A549 (cell line): ENCODE measurements at regions not wholly inside any gene's neighbourhood (a gene's known extent, or its start where the extent isn't known, plus 50 kb on each side); places are given as distances from the start of the nearest gene placed in this dataset.

Source experiments
- ATAC-seq, 2 experiments: fragments of 200-7000 bp in 1 of 2; fragments of >200 bp in 1 of 2; cut with Nextera tagmentation in 1 of 2; cut with Tn5 transposase in 1 of 2; 3 replicates each; pipeline versions ENCODE4 v1.8.0 to v1.9.1; 2018 to 2020; ENCODE audit warnings: mild to moderate bottlenecking in 1 of 2, moderate library complexity in 1 of 2
- CTCF ChIA-PET: fragments of 300-600 bp; sonication (Branson Sonifier 250); formaldehyde crosslinking; extraction: SDS; loops from one replicate; lab custom pipeline; 2021; ENCODE audit warnings: antibody characterized with exemption, inconsistent platforms; lab: Yijun Ruan, JAX
- POLR2A ChIA-PET: fragments of 350-600 bp; formaldehyde crosslinking; extraction: SDS; loops from one replicate; lab custom pipeline; 2021; ENCODE audit warnings: antibody characterized with exemption, inconsistent platforms; lab: Yijun Ruan, JAX
- DNase-seq, 2 experiments: peaks; one replicate each; pipeline versions ENCODE4 v3.0.0 to v3.0.0-alpha.2; 2011 to 2016; ENCODE audit warnings: low read depth in 1 of 2, low spot score in 1 of 2
- FAIRE-seq: peaks from 2 replicates; lab custom pipeline; 2011; peaks lifted over from hg19 to GRCh38; lab: Jason Lieb, UNC
- H3K27ac ChIP-seq, 2 experiments: fragments of >200 bp; sonication (Bioruptor Twin); formaldehyde crosslinking; 3 replicates each; pipeline ENCODE4 v1.5.1; 2016 to 2017
- H3K4me1 ChIP-seq: fragments of >200 bp; sonication (Bioruptor Twin); formaldehyde crosslinking; 3 replicates; pipeline ENCODE4 v1.6.1; 2016
- H3K4me2 ChIP-seq: fragments of >200 bp; sonication (Bioruptor Twin); formaldehyde crosslinking; 3 replicates; pipeline ENCODE4 v1.6.1; 2016
- H3K4me3 ChIP-seq: fragments of >200 bp; sonication (Bioruptor Twin); formaldehyde crosslinking; 3 replicates; pipeline ENCODE4 v1.5.1; 2016
- H3K9me3 ChIP-seq: fragments of >200 bp; sonication (Bioruptor Twin); formaldehyde crosslinking; 3 replicates; pipeline ENCODE4 v1.6.1; 2016
- CBX2 ChIP-seq: fragments of 200-600 bp; sonication (generic); IDR thresholded peaks from 2 replicates; pipeline ENCODE4 v1.6.1; 2016; ENCODE audit warnings: low read depth, mild to moderate bottlenecking, borderline replicate concordance
- CEBPB ChIP-seq, 2 experiments: fragments of >200 bp in 1 of 2; sonication (Bioruptor Twin) in 1 of 2; formaldehyde crosslinking in 1 of 2; IDR thresholded peaks; 2 replicates each; pipeline ENCODE4 v1.6.1; 2012 to 2016
- CTCF ChIP-seq: fragments of >200 bp; sonication (Bioruptor Twin); formaldehyde crosslinking; IDR thresholded peaks from 3 replicates; pipeline ENCODE4 v1.5.1; 2016
- EHF ChIP-seq: fragments of 250-450 bp; sonication (Bioruptor Pico); IDR thresholded peaks from 2 replicates; pipeline ENCODE4 v1.5.0; 2020; ENCODE audit warnings: mild to moderate bottlenecking
- EHMT2 ChIP-seq: fragments of 200-600 bp; sonication (generic); IDR thresholded peaks from 2 replicates; pipeline ENCODE4 v1.6.1; 2016; ENCODE audit warnings: antibody characterized with exemption, low read depth, mild to moderate bottlenecking, moderate library complexity
- ELK1 ChIP-seq: fragments of 150-350 bp; IDR thresholded peaks from 2 replicates; pipeline ENCODE4 v1.6.1; 2014; ENCODE audit warnings: low read depth, mild to moderate bottlenecking, low read length
- FOSL2 ChIP-seq, 2 experiments: fragments of 450-650 bp in 1 of 2; fragments of >200 bp in 1 of 2; sonication (Bioruptor Twin) in 1 of 2; formaldehyde crosslinking; IDR thresholded peaks; 2 replicates each; pipeline versions ENCODE4 v1.5.0 to v1.6.1; 2016 to 2020; ENCODE audit warnings: mild to moderate bottlenecking in 1 of 2, moderate library complexity in 1 of 2
- HDAC2 ChIP-seq: fragments of 200-600 bp; sonication (generic); IDR thresholded peaks from 2 replicates; pipeline ENCODE4 v1.6.1; 2016
- HES2 ChIP-seq: fragments of >200 bp; sonication (Bioruptor Twin); formaldehyde crosslinking; IDR thresholded peaks from 2 replicates; pipeline ENCODE4 v1.6.1; 2016
- JUN ChIP-seq, 2 experiments: fragments of >200 bp; sonication (Bioruptor Twin); formaldehyde crosslinking; IDR thresholded peaks; 2 replicates in 1 of 2; 3 replicates in 1 of 2; pipeline ENCODE4 v1.6.1; 2016 to 2017
- KDM1A ChIP-seq: fragments of 200-600 bp; sonication (generic); IDR thresholded peaks from 2 replicates; pipeline ENCODE4 v1.6.1; 2016; ENCODE audit warnings: low read depth, mild to moderate bottlenecking
- MAFK ChIP-seq: fragments of 450-650 bp; IDR thresholded peaks from 2 replicates; pipeline ENCODE4 v1.6.1; 2014; ENCODE audit not compliant: partially characterized antibody
- MAX ChIP-seq: IDR thresholded peaks from 2 replicates; pipeline ENCODE4 v1.6.1; 2012
- NFE2L2 ChIP-seq: fragments of 150-350 bp; conservative IDR thresholded peaks from 2 replicates; pipeline ENCODE4 v1.6.1; 2014; ENCODE audit warnings: low read length
- PBX3 ChIP-seq: IDR thresholded peaks from 2 replicates; pipeline ENCODE4 v1.6.1; 2012
- PHF8 ChIP-seq: fragments of 200-600 bp; sonication (generic); IDR thresholded peaks from 2 replicates; pipeline ENCODE4 v1.6.1; 2016; ENCODE audit warnings: low read depth, mild to moderate bottlenecking, antibody characterized with exemption, moderate library complexity, borderline replicate concordance
- POLR2A ChIP-seq: IDR thresholded peaks from 2 replicates; pipeline ENCODE4 v1.6.1; 2012; ENCODE audit warnings: mild to moderate bottlenecking, low read length
- POLR2AphosphoS2 ChIP-seq: conservative IDR thresholded peaks from 2 replicates; pipeline ENCODE4 v1.6.1; 2012; ENCODE audit warnings: low read length, improper control_type of control experiment, inconsistent platforms
- RAD21 ChIP-seq, 2 experiments: fragments of >200 bp in 1 of 2; sonication (Bioruptor Twin) in 1 of 2; formaldehyde crosslinking in 1 of 2; IDR thresholded peaks in 1 of 2; conservative IDR thresholded peaks in 1 of 2; 2 replicates in 1 of 2; 3 replicates in 1 of 2; pipeline ENCODE4 v1.6.1; 2012 to 2018; ENCODE audit warnings: inconsistent platforms in 1 of 2
- RCOR1 ChIP-seq: fragments of 150-350 bp; IDR thresholded peaks from 2 replicates; pipeline ENCODE4 v1.6.1; 2014; ENCODE audit warnings: antibody characterized with exemption, low read length, low read depth
- RFX5 ChIP-seq: fragments of 450-650 bp; IDR thresholded peaks from 2 replicates; pipeline ENCODE4 v1.7.1; 2014; ENCODE audit warnings: antibody characterized with exemption, mild to moderate bottlenecking, moderate library complexity
- SMC3 ChIP-seq: fragments of >200 bp; sonication (Bioruptor Twin); formaldehyde crosslinking; IDR thresholded peaks from 3 replicates; pipeline ENCODE4 v1.6.1; 2018; ENCODE audit warnings: inconsistent platforms
- TP53 ChIP-seq: fragments of 250-450 bp; sonication (Bioruptor Pico); IDR thresholded peaks from 2 replicates; pipeline ENCODE4 v1.5.0; 2021; ENCODE audit warnings: mild to moderate bottlenecking, moderate library complexity
- USF2 ChIP-seq: fragments of 450-650 bp; IDR thresholded peaks from 2 replicates; pipeline ENCODE4 v1.6.1; 2014; ENCODE audit warnings: antibody characterized with exemption
- ZC3H11A ChIP-seq: fragments of 450-650 bp; IDR thresholded peaks from 2 replicates; pipeline ENCODE4 v1.6.1; 2014; ENCODE audit warnings: antibody characterized with exemption, mild to moderate bottlenecking
- ZFP36 ChIP-seq: fragments of 450-650 bp; IDR thresholded peaks from 2 replicates; pipeline ENCODE4 v1.6.1; 2014; ENCODE audit warnings: borderline replicate concordance; ENCODE audit not compliant: partially characterized antibody
- ZSCAN20 ChIP-seq: fragments of 250-450 bp; sonication (Bioruptor Pico); IDR thresholded peaks from 2 replicates; pipeline ENCODE4 v1.8.0; 2022; ENCODE audit warnings: mild to moderate bottlenecking, moderate library complexity
- WGBS: methylation state at CpG from one replicate; pipeline ENCODE4 v1.1.6; 2017; ENCODE audit errors: missing lambda C conversion rate; 5-methylcytosine and 5-hydroxymethylcytosine counted together

- Histone ChIP-seq H3K27ac (no peak overlapping the region), H3K4me2 (no peak overlapping the region), H3K9me3 (no peaks in the 10 kb centered on the region), H3K4me1 (no peaks in the 10 kb centered on the region), H3K4me3 (no peak overlapping the region)
- FAIRE-seq (no peak), DNase-seq (no peak), ATAC-seq (no peak)
- 57% methylated on average over 14 of the region's 14 CpGs for WGBS
- CTCF ChIA-PET = interaction anchor here (1.0 to 5.1 kb wide), 3 partner anchors 21 to 1158 kb away, joined by 3 to 24 read pairs (median 4); no protein-coding TSS in a partner anchor
- POLR2A ChIA-PET = no interaction called here
- no peak for TF ChIP-seq POLR2A
- no peak for TF ChIP-seq RFX5
- no peak for TF ChIP-seq PHF8
- no peak for TF ChIP-seq FOSL2 (IDR thresholded peaks at IDR 0.05)
- no peak for TF ChIP-seq FOSL2 (CRISPR knock-in tag; IDR thresholded peaks at IDR 0.05)
- TF ChIP-seq HES2 = no peak
- TF ChIP-seq JUN (IDR thresholded peaks at IDR 0.05) = no peak
These were observed 436.5 kb upstream of the MGMT start for GRCh38 chr10:129030603-129030895.

- ChIA-PET CTCF (interaction anchor here (0.6 to 5.1 kb wide), 10 partner anchors 8 to 1681 kb away, joined by 3 to 24 read pairs (median 3); no protein-coding TSS in a partner anchor), POLR2A (no interaction called here)
These were observed 435.8 kb upstream of the MGMT start for GRCh38 chr10:129030996-129031843.

GRCh38 chr10:129031844-129032150, 435.2 kb upstream of the MGMT start:
- POLR2A ChIA-PET = no interaction called here
- no peaks in the 10 kb centered on the region for H3K9me3 ChIP-seq
- 2% methylated on average over 2 of the region's 2 CpGs for WGBS
- ATAC-seq (no peak), FAIRE-seq (no peak), DNase-seq (no peak)
- H3K4me1 ChIP-seq = no peaks in the 10 kb centered on the region
- CTCF ChIA-PET = interaction anchor here (0.6 to 5.1 kb wide), 8 partner anchors 13 to 1681 kb away, joined by 3 to 24 read pairs (median 4); no protein-coding TSS in a partner anchor
- no peak overlapping the region for H3K27ac ChIP-seq
- H3K4me2 ChIP-seq = no peak overlapping the region
- H3K4me3 ChIP-seq = no peak overlapping the region
- TF ChIP-seq NFE2L2 (no peak), HDAC2 (no peak), PBX3 (no peak), USF2 (no peak), EHMT2 (no peak), POLR2AphosphoS2 (no peak), PHF8 (no peak), CEBPB (IDR thresholded peaks at IDR 0.05) (no peak), MAX (no peak), KDM1A (no peak), RCOR1 (no peak), TP53 (CRISPR knock-in tag) (no peak), EHF (no peak), MAFK (no peak)

More at GRCh38 chr10:129030996-129031843, 435.8 kb upstream of the MGMT start:
- TF ChIP-seq RAD21 (conservative IDR thresholded peaks at IDR 0.05 in 1 of 2, IDR thresholded peaks at IDR 0.05 in 1 of 2) (peak; percentile 74 to 85), ZFP36 (no peak), CBX2 (no peak), CTCF (peak; percentile 61), FOSL2 (IDR thresholded peaks at IDR 0.05) (no peak), FOSL2 (CRISPR knock-in tag; IDR thresholded peaks at IDR 0.05) (no peak), ZC3H11A (no peak), ZSCAN20 (CRISPR knock-in tag) (no peak), PHF8 (no peak), ELK1 (no peak), SMC3 (peak; percentile 62), CEBPB (IDR thresholded peaks at IDR 0.05) (no peak), KDM1A (no peak), NFE2L2 (no peak)
- 22% methylated on average over 21 of the region's 21 CpGs for WGBS
- Histone ChIP-seq H3K4me3 (no peak overlapping the region), H3K4me1 (no peaks in the 10 kb centered on the region), H3K27ac (no peak overlapping the region), H3K4me2 (no peak overlapping the region), H3K9me3 (no peaks in the 10 kb centered on the region)
- FAIRE-seq (no peak), ATAC-seq (peak; percentile 98 to 99), DNase-seq (peak; percentile 28 to 58)
